Adipocyte (in vitro differentiated cells): ENCODE measurements at regions not wholly inside any gene's neighbourhood (a gene's known extent, or its start where the extent isn't known, plus 50 kb on each side); places are given as distances from the start of the nearest gene placed in this dataset.
A peak's percentile ranks its signal among the peaks of the same experiment; 100 is the strongest.

Experiments used
- DNase-seq: peaks from one replicate; pipeline ENCODE4 v3.0.0-alpha.2; 2015; ENCODE audit warnings: low read depth
- H3K27me3 ChIP-seq: replicated peaks from 2 replicates; pipeline ENCODE4 v1.7.0; 2013; ENCODE audit warnings: mild to moderate bottlenecking, low read length, moderate library complexity; ENCODE audit not compliant: control insufficient read depth, insufficient read depth
- H3K36me3 ChIP-seq: 2 replicates; pipeline ENCODE4 v1.7.0; 2013; ENCODE audit warnings: low read length, mild to moderate bottlenecking, moderate library complexity; ENCODE audit not compliant: control insufficient read depth, insufficient read depth, severe bottlenecking
- H3K4me1 ChIP-seq: 2 replicates; pipeline ENCODE4 v1.7.0; 2013; ENCODE audit warnings: mild to moderate bottlenecking, low read length, moderate library complexity; ENCODE audit not compliant: control insufficient read depth, insufficient read depth
- H3K4me3 ChIP-seq: 2 replicates; pipeline ENCODE4 v1.7.0; 2013; ENCODE audit warnings: mild to moderate bottlenecking, low read length, moderate library complexity
- H3K9ac ChIP-seq: 2 replicates; pipeline ENCODE4 v1.7.0; 2013; ENCODE audit warnings: mild to moderate bottlenecking, low read length, moderate library complexity
- H3K9me3 ChIP-seq: 2 replicates; pipeline ENCODE4 v1.7.0; 2013; ENCODE audit warnings: mild to moderate bottlenecking, low read length, moderate library complexity; ENCODE audit not compliant: control insufficient read depth

DNA sequence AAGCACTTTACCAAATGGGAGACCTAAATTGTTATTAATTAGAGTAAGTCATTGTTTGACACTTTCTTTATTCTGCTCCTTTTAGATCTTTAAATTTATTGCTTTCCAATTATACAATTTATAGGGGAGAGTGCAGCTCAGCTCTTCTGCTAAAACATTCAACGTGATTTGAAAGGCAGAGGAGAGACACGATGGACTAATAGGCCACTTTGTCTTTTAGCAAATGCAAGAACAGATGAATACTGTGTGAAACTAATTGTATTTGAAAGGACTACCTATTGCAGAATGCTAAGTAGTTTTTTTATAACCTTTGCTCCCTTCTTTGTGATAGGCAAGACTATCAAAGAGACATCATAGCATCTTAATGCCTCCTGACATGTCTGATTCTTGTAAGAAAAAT lies 320.4 kb upstream of the KLF3 start:
- DNase-seq = no peak
- peaks cover 23% of the 10 kb centered on the region for H3K9me3 ChIP-seq
- no peaks in the 10 kb centered on the region for H3K4me1 ChIP-seq
- H3K27me3 ChIP-seq = no peaks in the 10 kb centered on the region
- H3K9ac ChIP-seq = no peak overlapping the region
- H3K36me3 ChIP-seq = no peaks in the 10 kb centered on the region
- no peak overlapping the region for H3K4me3 ChIP-seq

DNA sequence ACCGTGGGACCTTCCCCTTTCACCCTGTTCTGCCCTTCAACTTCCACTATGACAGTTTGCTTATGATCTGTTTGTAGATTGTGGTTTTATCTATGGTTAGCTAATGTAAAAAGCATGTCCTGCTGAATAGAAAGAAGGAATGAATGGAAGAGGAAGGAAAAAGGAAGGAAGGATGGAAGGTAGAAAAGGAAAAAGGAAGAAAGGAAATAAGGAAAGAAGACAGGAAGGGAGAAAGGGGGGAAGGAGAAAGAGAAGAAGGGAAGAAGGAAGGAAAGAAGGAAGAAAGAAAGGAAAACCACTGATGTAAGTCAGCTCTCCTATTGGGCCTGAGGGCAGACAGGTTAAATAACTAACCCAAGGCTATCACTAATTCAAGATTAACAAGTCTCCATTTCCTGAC lies 319.1 kb upstream of the KLF3 start:
- Histone ChIP-seq H3K9ac (no peak overlapping the region), H3K4me1 (no peaks in the 10 kb centered on the region), H3K27me3 (peaks cover 2% of the 10 kb centered on the region), H3K9me3 (peaks cover 13% of the 10 kb centered on the region), H3K36me3 (no peaks in the 10 kb centered on the region), H3K4me3 (no peak overlapping the region)
- DNase-seq = no peak

DNA sequence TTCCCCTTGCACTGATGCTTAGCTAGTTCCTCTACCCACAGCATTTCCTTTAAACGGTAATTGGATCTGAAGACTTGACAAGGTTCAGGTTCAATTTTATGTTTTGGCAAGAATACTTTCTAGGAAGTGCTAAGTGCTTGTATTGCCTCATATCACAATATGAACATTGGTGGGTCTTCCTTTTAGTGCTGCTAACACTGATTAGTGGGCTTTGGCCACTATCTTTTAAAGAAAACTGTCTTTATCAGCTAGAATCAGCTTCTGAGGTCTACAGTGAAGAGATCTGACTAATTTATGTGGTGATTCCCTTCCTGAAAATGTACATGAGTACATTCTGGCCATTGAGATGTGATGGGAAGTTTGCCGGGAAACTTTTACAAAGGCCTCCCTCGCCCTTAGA lies 316.7 kb upstream of the KLF3 start:
- Histone ChIP-seq H3K36me3 (no peaks in the 10 kb centered on the region), H3K4me1 (no peaks in the 10 kb centered on the region), H3K9ac (no peak overlapping the region), H3K27me3 (peaks cover 3% of the 10 kb centered on the region), H3K9me3 (peaks cover 22% of the 10 kb centered on the region), H3K4me3 (no peak overlapping the region)
- DNase-seq = no peak

DNA sequence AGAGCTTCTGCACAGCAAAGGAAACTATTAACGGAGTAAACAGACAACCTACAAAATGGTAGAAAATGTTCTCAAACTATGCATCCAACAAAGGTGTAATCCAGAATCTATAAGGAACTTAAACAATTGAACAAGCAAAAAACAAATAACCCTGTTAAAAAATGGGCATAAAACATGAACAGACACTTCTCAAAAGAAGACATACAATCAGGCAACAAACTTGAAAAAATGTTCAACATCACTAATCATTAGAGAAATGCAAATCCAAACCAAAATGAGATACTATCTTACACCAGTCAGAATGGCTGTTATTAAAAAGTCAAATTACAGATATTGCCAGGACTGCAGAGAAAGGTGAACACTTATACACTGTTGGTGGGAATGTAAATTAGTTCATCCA lies 309.6 kb upstream of the KLF3 start:
- H3K27me3 ChIP-seq = peaks cover 3% of the 10 kb centered on the region
- no peak for DNase-seq
- H3K4me3 ChIP-seq = no peak overlapping the region
- H3K36me3 ChIP-seq = no peaks in the 10 kb centered on the region
- no peak overlapping the region for H3K9ac ChIP-seq
- H3K9me3 ChIP-seq = peaks cover 26% of the 10 kb centered on the region
- H3K4me1 ChIP-seq = no peaks in the 10 kb centered on the region

DNA sequence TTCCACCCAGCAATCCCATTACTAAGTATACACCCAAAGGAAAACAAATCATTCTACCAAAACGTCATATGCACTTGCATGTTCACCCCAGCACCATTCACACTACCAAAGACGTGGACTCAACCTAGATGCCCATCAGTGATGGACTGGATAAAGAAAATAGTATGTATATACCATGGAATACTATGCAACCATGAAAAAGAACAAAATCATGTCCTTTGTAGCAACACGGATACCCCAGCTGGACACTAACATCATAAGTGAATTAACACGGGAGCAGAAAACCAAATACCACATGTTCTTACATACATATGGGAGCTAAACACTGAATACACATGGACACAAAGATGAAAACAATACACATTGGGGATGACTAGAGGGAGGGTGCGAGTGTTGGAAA lies 309.1 kb upstream of the KLF3 start:
- H3K9ac ChIP-seq = no peak overlapping the region
- H3K36me3 ChIP-seq = no peaks in the 10 kb centered on the region
- peaks cover 1% of the 10 kb centered on the region for H3K27me3 ChIP-seq
- no peak for DNase-seq
- peaks cover 26% of the 10 kb centered on the region for H3K9me3 ChIP-seq
- H3K4me1 ChIP-seq = peaks cover 2% of the 10 kb centered on the region
- no peak overlapping the region for H3K4me3 ChIP-seq

DNA sequence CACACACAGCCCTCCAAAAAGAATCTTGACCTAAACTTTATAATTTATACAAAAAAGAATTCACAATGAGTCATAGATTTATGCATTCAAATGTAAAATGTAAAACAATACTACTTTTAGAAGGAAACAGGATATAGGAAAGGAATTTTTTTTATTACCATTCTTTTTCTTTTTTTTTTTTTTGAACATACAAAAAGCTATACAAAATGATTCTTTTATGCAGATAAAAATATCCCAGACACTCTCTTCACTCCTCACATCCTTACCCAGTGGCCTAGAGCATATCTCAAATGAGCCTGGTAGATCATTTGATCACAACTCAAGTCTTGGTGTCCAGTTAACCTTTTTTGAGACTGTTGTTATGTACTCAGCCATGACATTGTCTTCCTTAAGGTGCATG lies 307.3 kb upstream of the KLF3 start:
- Histone ChIP-seq H3K36me3 (no peaks in the 10 kb centered on the region), H3K4me3 (no peak overlapping the region), H3K4me1 (peaks cover 12% of the 10 kb centered on the region), H3K27me3 (no peaks in the 10 kb centered on the region), H3K9ac (no peak overlapping the region), H3K9me3 (peaks cover 23% of the 10 kb centered on the region)
- no peak for DNase-seq

DNA sequence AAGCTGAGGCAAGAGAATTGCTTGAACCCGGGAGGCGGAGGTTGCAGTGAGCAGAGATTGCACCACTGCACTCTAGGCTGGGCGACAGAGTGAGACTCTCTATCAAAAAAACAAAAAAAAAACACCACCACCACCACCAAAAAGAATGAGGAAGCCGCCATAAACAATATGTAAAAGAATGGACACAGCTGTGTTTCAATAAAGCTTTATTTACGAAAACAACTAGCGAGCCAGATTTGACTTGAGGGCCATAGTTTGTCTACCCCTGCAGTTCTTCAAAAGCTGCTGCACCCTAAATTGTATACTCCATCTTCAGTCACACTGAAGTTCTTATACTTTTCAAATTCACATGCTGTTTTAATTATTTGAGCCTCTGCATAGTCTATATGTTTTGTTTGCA lies 306.5 kb upstream of the KLF3 start:
- Histone ChIP-seq H3K36me3 (no peaks in the 10 kb centered on the region), H3K4me1 (peaks cover 12% of the 10 kb centered on the region), H3K4me3 (no peak overlapping the region)

DNA sequence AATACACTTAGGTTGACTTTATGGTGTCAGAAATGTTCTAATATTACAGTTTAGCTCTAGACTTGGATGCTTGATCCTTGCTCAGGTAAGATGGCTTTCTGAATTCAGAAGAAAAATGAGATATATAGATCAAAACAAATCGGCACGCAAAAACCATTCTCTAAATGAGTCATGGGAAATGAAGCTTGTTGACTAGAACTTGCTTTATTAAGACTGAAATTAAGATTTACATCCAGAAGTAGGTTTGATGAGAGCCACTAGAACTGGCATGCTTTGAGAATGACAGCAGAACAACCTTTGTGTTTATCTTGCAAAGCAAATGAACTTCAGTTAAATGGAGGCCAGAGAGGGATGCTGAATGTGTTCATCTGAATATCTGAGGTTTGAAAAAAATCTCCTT lies 304.9 kb upstream of the KLF3 start:
- H3K9me3 ChIP-seq = peaks cover 8% of the 10 kb centered on the region
- H3K27me3 ChIP-seq = no peaks in the 10 kb centered on the region
- no peak overlapping the region for H3K4me3 ChIP-seq
- peaks cover 12% of the 10 kb centered on the region for H3K4me1 ChIP-seq
- no peak overlapping the region for H3K9ac ChIP-seq
- no peak for DNase-seq
- no peaks in the 10 kb centered on the region for H3K36me3 ChIP-seq

More for the DNA sequence above, 306.5 kb upstream of the KLF3 start:
- DNase-seq = no peak
- Histone ChIP-seq H3K9ac (no peak overlapping the region), H3K9me3 (peaks cover 15% of the 10 kb centered on the region), H3K27me3 (no peaks in the 10 kb centered on the region)

DNA sequence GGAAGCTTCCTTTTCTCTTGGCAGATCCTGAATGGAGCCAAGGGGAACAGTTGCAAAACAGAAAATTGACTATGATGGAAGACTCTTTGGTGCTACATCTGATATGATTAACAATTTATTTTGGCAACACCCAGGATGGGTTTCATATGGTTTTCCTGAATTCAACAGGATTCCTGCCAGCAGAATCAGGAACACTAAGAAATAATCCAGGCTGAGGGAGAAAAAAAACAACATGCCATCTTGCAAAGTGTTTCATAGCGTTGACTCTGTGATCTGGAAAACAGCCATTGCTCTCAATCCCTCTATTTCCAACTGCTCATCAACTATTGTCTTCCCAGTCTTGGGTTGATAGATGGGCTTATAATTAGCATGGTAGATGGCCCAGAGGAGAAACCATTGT lies 303.8 kb upstream of the KLF3 start:
- Histone ChIP-seq H3K9me3 (no peaks in the 10 kb centered on the region), H3K4me1 (peaks cover 12% of the 10 kb centered on the region), H3K4me3 (no peak overlapping the region), H3K9ac (no peak overlapping the region), H3K36me3 (no peaks in the 10 kb centered on the region), H3K27me3 (no peaks in the 10 kb centered on the region)
- DNase-seq = no peak

DNA sequence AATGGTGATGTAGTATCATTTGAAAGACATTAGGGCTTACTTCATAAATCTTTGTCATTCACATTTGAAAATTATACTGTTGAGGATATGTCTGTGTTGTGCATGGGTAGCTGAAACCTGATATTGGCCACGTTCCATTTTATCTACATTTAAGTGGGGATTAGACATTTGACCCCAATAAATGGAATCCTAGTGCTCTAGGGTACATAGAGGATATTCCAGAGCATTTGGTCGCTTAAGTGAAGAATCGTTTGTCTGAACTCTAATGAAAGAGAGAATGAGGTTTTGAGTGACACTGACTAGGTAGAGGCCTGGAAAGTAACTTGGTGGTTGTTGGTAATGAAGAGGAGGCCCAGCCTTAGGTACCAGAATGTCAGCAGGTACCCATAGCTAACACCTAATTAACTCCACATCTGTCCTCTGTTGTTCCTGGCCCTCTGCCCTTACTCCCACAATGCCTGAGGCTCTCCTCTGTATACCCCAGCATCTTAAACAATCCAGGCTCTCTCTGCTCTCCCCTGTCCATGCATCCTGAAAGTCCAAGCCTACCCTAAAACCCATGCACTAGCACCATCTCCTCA lies 299.5 kb upstream of the KLF3 start:
- H3K4me1 ChIP-seq = peaks cover 46% of the 10 kb centered on the region
- H3K36me3 ChIP-seq = no peaks in the 10 kb centered on the region
- no peaks in the 10 kb centered on the region for H3K27me3 ChIP-seq
- no peak overlapping the region for H3K4me3 ChIP-seq
- no peaks in the 10 kb centered on the region for H3K9me3 ChIP-seq
- no peak for DNase-seq
- no peak overlapping the region for H3K9ac ChIP-seq

DNA sequence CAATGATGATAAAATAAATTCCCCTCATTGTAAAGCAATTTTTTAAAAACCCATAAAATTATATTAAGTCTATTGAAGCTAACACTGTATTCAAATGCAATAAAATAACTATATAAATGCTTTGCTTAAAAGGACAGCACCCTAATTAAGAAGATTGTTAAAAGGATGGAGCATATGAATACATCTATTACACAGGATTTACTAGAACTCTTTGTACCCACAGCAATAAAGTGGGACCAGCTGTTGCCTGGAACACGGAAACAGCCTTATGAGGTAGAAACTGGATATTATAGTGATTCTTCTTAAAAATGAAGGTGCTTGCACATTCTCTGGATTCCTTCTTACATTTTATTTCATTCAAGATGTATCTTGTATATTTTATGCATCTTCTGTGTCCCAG lies 298.7 kb upstream of the KLF3 start:
- Histone ChIP-seq H3K27me3 (no peaks in the 10 kb centered on the region), H3K36me3 (no peaks in the 10 kb centered on the region), H3K9me3 (no peaks in the 10 kb centered on the region), H3K4me3 (no peak overlapping the region), H3K4me1 (peaks cover 42% of the 10 kb centered on the region), H3K9ac (no peak overlapping the region)
- DNase-seq = no peak

DNA sequence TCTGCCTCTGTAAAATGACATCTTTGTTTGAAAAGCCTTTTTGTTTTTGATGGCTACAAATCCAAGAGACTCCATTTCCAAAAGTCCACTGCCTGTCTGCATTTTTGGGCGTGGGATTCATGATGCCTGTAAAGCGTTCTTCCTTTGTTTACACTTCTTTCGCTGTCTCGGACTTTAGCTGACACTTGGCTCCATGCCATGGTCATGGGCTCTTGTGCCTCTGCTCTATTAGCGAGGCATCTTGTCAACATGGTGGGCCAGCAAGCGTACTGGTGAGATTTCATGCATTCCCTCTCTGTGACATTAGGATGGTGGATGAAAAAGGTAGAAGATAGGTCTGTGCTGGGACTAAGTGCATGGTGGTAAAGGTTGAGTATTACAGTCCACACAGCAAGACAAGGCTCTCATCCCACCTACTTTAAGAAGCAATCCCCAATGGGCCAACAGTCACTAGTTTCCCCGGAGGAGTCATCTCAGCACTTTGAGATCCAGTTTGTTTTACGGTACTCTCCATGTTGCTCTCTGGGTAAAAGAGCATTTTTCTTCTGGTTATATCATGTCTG lies 298.2 kb upstream of the KLF3 start:
- Histone ChIP-seq H3K4me3 (peak overlapping the region; percentile 0), H3K36me3 (no peaks in the 10 kb centered on the region), H3K9ac (peak overlapping the region; percentile 66), H3K4me1 (peaks cover 38% of the 10 kb centered on the region), H3K9me3 (no peaks in the 10 kb centered on the region), H3K27me3 (no peaks in the 10 kb centered on the region)
- DNase-seq = no peak
